ENCODE measurements at regions not wholly inside any gene's neighbourhood (a gene's known extent, or its start where the extent isn't known, plus 50 kb on each side); places are given as distances from the start of the nearest gene placed in this dataset.

- no peak overlapping the region for H3K4me3 ChIP-seq (ENCODE audit: insufficient read depth, low read depth, low read length)
- no peak overlapping the region for H2BK20ac ChIP-seq (ENCODE audit: low read depth, low read length)
- no peaks in the 10 kb centered on the region for H4K20me1 ChIP-seq (ENCODE audit: insufficient read depth, low read length)
- no peaks in the 10 kb centered on the region for H3K27me3 ChIP-seq (ENCODE audit: control insufficient read depth, insufficient read depth, low read length)
- no peaks in the 10 kb centered on the region; the same call in 1 of the 2 replicates for H3K4me1 ChIP-seq (ENCODE audit: control insufficient read depth, insufficient read depth, low read length)
- DNase-seq (peak; percentile 83), ATAC-seq (ENCODE audit: low read depth) (peak; percentile 94)
- no peak overlapping the region for H3K23ac ChIP-seq (ENCODE audit: low read depth, low read length)
- intact Hi-C loops (cut with micrococcal nuclease) = no loop called here
- H3K79me1 ChIP-seq (ENCODE audit: low read depth in 1 of 2, low read length in 2 of 2) = no peaks in the 10 kb centered on the region
- H2BK120ac ChIP-seq (ENCODE audit: low read depth, low read length) = no peak overlapping the region
- ChIA-PET POLR2A (ENCODE audit: unreplicated experiment) (no interaction called here), CTCF (no interaction called here)
- no peaks in the 10 kb centered on the region for H3K36me3 ChIP-seq (ENCODE audit: control insufficient read depth, insufficient read depth, low read length)
- H2AK9ac ChIP-seq (replicated peaks; ENCODE audit: low read depth, low read length, poor library complexity) = no peak overlapping the region
- H4K8ac ChIP-seq (ENCODE audit: low read depth in 2 of 2, low read length in 2 of 2) = no peak overlapping the region
- 0 out of 2 replicates have a peak, but pooled peaks cover 2% of the 10 kb centered on the region for H3K9me1 ChIP-seq (ENCODE audit: insufficient read depth, low read length)
- no peak overlapping the region for H3K14ac ChIP-seq (replicated peaks; ENCODE audit: low read depth, low read length)
- H4K91ac ChIP-seq (ENCODE audit: insufficient read depth, low read depth, low read length) = no peak overlapping the region
- TF ChIP-seq CHD1 (IDR thresholded peaks at IDR 0.05; ENCODE audit: low read depth, low read length) (no peak), MXI1 (IDR thresholded peaks at IDR 0.05; ENCODE audit: borderline replicate concordance, low read depth, low read length) (no peak), MAZ (IDR thresholded peaks at IDR 0.05; ENCODE audit: borderline replicate concordance, low read depth, low read length) (no peak), MAFK (IDR thresholded peaks at IDR 0.05; ENCODE audit: low read depth, low read length) (no peak), ELK1 (IDR thresholded peaks at IDR 0.05; ENCODE audit: borderline replicate concordance, low read depth, low read length) (no peak), BHLHE40 (IDR thresholded peaks at IDR 0.05; ENCODE audit: low read depth, low read length) (peak; percentile 8; the same call in 1 of the 2 replicates), POLR2A (IDR thresholded peaks at IDR 0.05; ENCODE audit: low read depth, low read length) (no peak), CTCF (conservative IDR thresholded peaks at IDR 0.05; ENCODE audit: low read depth, low read length) (no peak), RCOR1 (IDR thresholded peaks at IDR 0.05; ENCODE audit: insufficient replicate concordance, low read length) (no peak), RAD21 (IDR thresholded peaks at IDR 0.05; ENCODE audit: low read length) (no peak), NFE2L2 (IDR thresholded peaks at IDR 0.05; ENCODE audit: low read depth, low read length) (no peak), FOS (IDR thresholded peaks at IDR 0.05; ENCODE audit: low read depth, low read length) (peak; percentile 85), CEBPB (IDR thresholded peaks at IDR 0.05; ENCODE audit: low read depth, low read length) (no peak; the same call in 1 of the 2 replicates), RFX5 (IDR thresholded peaks at IDR 0.05; ENCODE audit: low read depth, low read length) (no peak), SMC3 (IDR thresholded peaks at IDR 0.05; ENCODE audit: low read depth, low read length) (no peak)
- TF ChIP-seq, protein P1, sequence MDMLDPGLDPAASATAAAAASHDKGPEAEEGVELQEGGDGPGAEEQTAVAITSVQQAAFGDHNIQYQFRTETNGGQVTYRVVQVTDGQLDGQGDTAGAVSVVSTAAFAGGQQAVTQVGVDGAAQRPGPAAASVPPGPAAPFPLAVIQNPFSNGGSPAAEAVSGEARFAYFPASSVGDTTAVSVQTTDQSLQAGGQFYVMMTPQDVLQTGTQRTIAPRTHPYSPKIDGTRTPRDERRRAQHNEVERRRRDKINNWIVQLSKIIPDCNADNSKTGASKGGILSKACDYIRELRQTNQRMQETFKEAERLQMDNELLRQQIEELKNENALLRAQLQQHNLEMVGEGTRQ (IDR thresholded peaks at IDR 0.05; ENCODE audit: low read depth, low read length) = no peak
- H3K27ac ChIP-seq (ENCODE audit: insufficient read depth, low read length) = no peak overlapping the region
- no TSS peak for BruUV-seq (replicated peaks)
- H3K56ac ChIP-seq (ENCODE audit: extremely low read depth, insufficient read depth, low read length) = no peak overlapping the region
- H3K4ac ChIP-seq (ENCODE audit: low read depth, low read length) = no peak overlapping the region
- dilution Hi-C loops (cut with HindIII; ENCODE audit: low sequenced_read_pairs, unreplicated experiment) = no loop called here
- no peaks in the 10 kb centered on the region for H3K9me3 ChIP-seq (ENCODE audit: control insufficient read depth, insufficient read depth, low read length)
- no CpG with 5 or more reads among the region's 2 CpGs for WGBS, 2 experiments (ENCODE audit: extremely low coverage in 2 of 2, insufficient read length in 1 of 2)
- no peak overlapping the region for H3K4me2 ChIP-seq (ENCODE audit: low read depth, low read length)
- H2BK5ac ChIP-seq (ENCODE audit: low read depth, low read length, poor library complexity, severe bottlenecking) = peak overlapping the region; percentile 43
- H2BK15ac ChIP-seq (ENCODE audit: low read depth, low read length) = no peak overlapping the region
- no peak overlapping the region for H4K5ac ChIP-seq (ENCODE audit: low read depth, low read length)
- H3K9ac ChIP-seq (ENCODE audit: low read depth, low read length) = no peak overlapping the region
- H3K18ac ChIP-seq (ENCODE audit: low read depth, low read length) = no peak overlapping the region
- in situ Hi-C loops (cut with MboI; ENCODE audit: low sequenced_read_pairs) = no loop called here
- H2AFZ ChIP-seq (replicated peaks; ENCODE audit: low read length, poor library complexity) = no peak overlapping the region
- H2AK5ac ChIP-seq (ENCODE audit: low read depth, low read length) = no peak overlapping the region
Measured at GRCh38 chr13:64912141-64912540, 2318.0 kb downstream of the PCDH9 start.
